ENCODE measurements at regions not wholly inside any gene's neighbourhood (a gene's known extent, or its start where the extent isn't known, plus 50 kb on each side); places are given as distances from the start of the nearest gene placed in this dataset.

GRCh38 chr9:82149501-82149946 lies 161.0 kb downstream of the SPATA31D1 start:
- TF ChIP-seq CTCF (IDR thresholded peaks at IDR 0.05; ENCODE audit: low read depth, low read length): no peak
- H3K4me3 ChIP-seq (ENCODE audit: low read depth, low read length): no peak overlapping the region

GRCh38 chr9:82152181-82152580 lies 163.6 kb downstream of the SPATA31D1 start:
- TF ChIP-seq CTCF (IDR thresholded peaks at IDR 0.05; ENCODE audit: low read depth, low read length): no peak
- no peak overlapping the region for H3K4me3 ChIP-seq (ENCODE audit: low read depth, low read length)

GRCh38 chr9:82153032-82153431 lies 164.5 kb downstream of the SPATA31D1 start:
- TF ChIP-seq CTCF (IDR thresholded peaks at IDR 0.05; ENCODE audit: low read depth, low read length): no peak
- H3K4me3 ChIP-seq (ENCODE audit: low read depth, low read length): no peak overlapping the region

- no peak overlapping the region for H3K4me3 ChIP-seq (ENCODE audit: low read depth, low read length)
- no peak for TF ChIP-seq CTCF (IDR thresholded peaks at IDR 0.05; ENCODE audit: low read depth, low read length)
These were observed 166.0 kb downstream of the SPATA31D1 start for GRCh38 chr9:82154573-82154972.

GRCh38 chr9:82161876-82162275 lies 173.3 kb downstream of the SPATA31D1 start:
- H3K4me3 ChIP-seq (ENCODE audit: low read depth, low read length): no peak overlapping the region
- no peak for TF ChIP-seq CTCF (IDR thresholded peaks at IDR 0.05; ENCODE audit: low read depth, low read length)

- TF ChIP-seq CTCF (IDR thresholded peaks at IDR 0.05; ENCODE audit: low read depth, low read length): no peak
- H3K4me3 ChIP-seq (ENCODE audit: low read depth, low read length): no peak overlapping the region
These were observed 175.6 kb downstream of the SPATA31D1 start for GRCh38 chr9:82164159-82164558.

GRCh38 chr9:82167296-82167695 lies 178.7 kb downstream of the SPATA31D1 start:
- H3K4me3 ChIP-seq (ENCODE audit: low read depth, low read length): no peak overlapping the region
- TF ChIP-seq CTCF (IDR thresholded peaks at IDR 0.05; ENCODE audit: low read depth, low read length): no peak

Data from WI38 (cell line).